PC-3 (cell line): ENCODE measurements at regions not wholly inside any gene's neighbourhood (a gene's known extent, or its start where the extent isn't known, plus 50 kb on each side); places are given as distances from the start of the nearest gene placed in this dataset.

Experiments
- CTCF ChIP-seq: fragments of 300-600 bp; sonication (generic); conservative IDR thresholded peaks from 2 replicates; pipeline ENCODE4 v1.5.1; 2017; ENCODE audit warnings: antibody characterized with exemption, low read depth, mild to moderate bottlenecking, low read length
- EZH2 ChIP-seq: fragments of 300-600 bp; sonication (generic); IDR thresholded peaks from one replicate; pipeline ENCODE4 v1.6.1; 2017; ENCODE audit warnings: antibody characterized with exemption, mild to moderate bottlenecking, low read length; ENCODE audit not compliant: unreplicated experiment
- EZH2phosphoT487 ChIP-seq: fragments of 300-600 bp; sonication (generic); IDR thresholded peaks from 2 replicates; pipeline ENCODE4 v1.6.1; 2018; ENCODE audit warnings: mild to moderate bottlenecking, antibody characterized with exemption, low read length, borderline replicate concordance

GRCh38 chr17:13989138-13989537 lies 80.2 kb upstream of the COX10 start:
- TF ChIP-seq CTCF = no peak
- TF ChIP-seq EZH2 = no peak
- no peak for TF ChIP-seq EZH2phosphoT487
